ENCODE measurements at regions not wholly inside any gene's neighbourhood (a gene's known extent, or its start where the extent isn't known, plus 50 kb on each side); places are given as distances from the start of the nearest gene placed in this dataset.

DNA sequence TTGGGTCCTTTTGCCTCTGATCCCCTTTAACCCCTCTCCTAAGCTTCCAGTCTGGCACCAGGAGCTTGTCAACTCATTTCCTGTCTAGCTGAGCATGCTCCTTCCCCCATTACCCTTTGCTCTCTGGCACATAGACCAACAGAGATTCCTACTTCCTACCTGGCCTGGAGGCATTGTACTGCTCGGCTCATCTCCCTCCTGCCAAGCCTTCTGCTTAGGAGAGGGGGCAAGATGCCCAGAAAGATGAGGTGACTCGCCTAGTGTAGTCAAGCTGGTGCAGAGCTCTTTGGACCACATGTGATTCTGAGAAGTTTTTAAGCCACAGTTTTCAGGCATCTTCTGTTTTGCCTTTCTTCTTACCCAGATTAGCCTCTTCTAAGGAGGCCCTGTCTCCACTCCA lies 95.4 kb downstream of the ZNF621 start:
- no peak overlapping the region for H3K4me3 Mint-ChIP-seq
- Histone ChIP-seq H3K9ac (no peak overlapping the region), H4K20me1 (ENCODE audit: low read depth) (no peaks in the 10 kb centered on the region), H2AFZ (replicated peaks) (no peak overlapping the region), H3K4me2 (no peak overlapping the region), H3K27ac (no peak overlapping the region), H3K4me3 (no peak overlapping the region), H3K4me1 (peaks cover 24% of the 10 kb centered on the region), H3K79me2 (ENCODE audit: low read depth) (no peaks in the 10 kb centered on the region), H3K9me3 (ENCODE audit: low read depth) (no peaks in the 10 kb centered on the region), H3K27me3 (no peaks in the 10 kb centered on the region), H3F3A (ENCODE audit: low read depth) (peaks cover 8% of the 10 kb centered on the region), H3K36me3 (no peaks in the 10 kb centered on the region)
- H3K9me3 Mint-ChIP-seq = no peaks in the 10 kb centered on the region
- TF ChIP-seq EZH2phosphoT487 (IDR thresholded peaks at IDR 0.05) = no peak
- TF ChIP-seq, protein P1, sequence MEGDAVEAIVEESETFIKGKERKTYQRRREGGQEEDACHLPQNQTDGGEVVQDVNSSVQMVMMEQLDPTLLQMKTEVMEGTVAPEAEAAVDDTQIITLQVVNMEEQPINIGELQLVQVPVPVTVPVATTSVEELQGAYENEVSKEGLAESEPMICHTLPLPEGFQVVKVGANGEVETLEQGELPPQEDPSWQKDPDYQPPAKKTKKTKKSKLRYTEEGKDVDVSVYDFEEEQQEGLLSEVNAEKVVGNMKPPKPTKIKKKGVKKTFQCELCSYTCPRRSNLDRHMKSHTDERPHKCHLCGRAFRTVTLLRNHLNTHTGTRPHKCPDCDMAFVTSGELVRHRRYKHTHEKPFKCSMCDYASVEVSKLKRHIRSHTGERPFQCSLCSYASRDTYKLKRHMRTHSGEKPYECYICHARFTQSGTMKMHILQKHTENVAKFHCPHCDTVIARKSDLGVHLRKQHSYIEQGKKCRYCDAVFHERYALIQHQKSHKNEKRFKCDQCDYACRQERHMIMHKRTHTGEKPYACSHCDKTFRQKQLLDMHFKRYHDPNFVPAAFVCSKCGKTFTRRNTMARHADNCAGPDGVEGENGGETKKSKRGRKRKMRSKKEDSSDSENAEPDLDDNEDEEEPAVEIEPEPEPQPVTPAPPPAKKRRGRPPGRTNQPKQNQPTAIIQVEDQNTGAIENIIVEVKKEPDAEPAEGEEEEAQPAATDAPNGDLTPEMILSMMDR (IDR thresholded peaks at IDR 0.05) = no peak
- no peak for TF ChIP-seq EZH2 (IDR thresholded peaks at IDR 0.05)
- no peaks in the 10 kb centered on the region for H3K36me3 Mint-ChIP-seq
- H3K27ac Mint-ChIP-seq = no peak overlapping the region
- no peak for DNase-seq (ENCODE audit: low spot score)
- peaks cover 24% of the 10 kb centered on the region for H3K4me1 Mint-ChIP-seq
- peaks cover 7% of the 10 kb centered on the region for H3K27me3 Mint-ChIP-seq (ENCODE audit: insufficient read depth, low read depth)

DNA sequence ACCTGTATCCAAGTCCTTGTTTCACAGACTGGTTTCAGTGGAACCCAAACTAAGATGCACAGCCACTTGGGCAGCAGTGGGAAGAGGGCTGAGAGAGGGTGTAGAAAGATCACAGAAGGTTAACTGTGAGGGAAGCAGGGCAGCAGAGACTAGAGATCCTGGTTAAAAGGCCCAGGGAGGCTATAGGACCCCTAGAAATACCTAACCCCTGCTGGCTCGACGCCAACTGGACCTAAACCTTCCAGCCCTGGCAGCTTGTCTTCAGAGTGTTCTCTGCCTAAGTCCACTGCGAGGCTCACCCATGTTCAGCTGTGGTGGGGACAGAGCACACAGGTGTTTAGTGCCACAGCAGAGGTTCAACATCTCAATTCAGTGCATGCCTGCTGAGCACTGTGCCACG lies 96.5 kb downstream of the ZNF621 start:
- peaks cover 14% of the 10 kb centered on the region for H3K4me1 Mint-ChIP-seq
- H3K4me3 ChIP-seq = no peak overlapping the region
- no peaks in the 10 kb centered on the region for H4K20me1 ChIP-seq (ENCODE audit: low read depth)
- H3K4me2 ChIP-seq = no peak overlapping the region
- H3K4me1 ChIP-seq = peaks cover 14% of the 10 kb centered on the region
- no peak for DNase-seq (ENCODE audit: low spot score)
- H3K27me3 Mint-ChIP-seq (ENCODE audit: insufficient read depth, low read depth) = peaks cover 7% of the 10 kb centered on the region
- no peak for TF ChIP-seq EZH2 (IDR thresholded peaks at IDR 0.05)
- TF ChIP-seq, protein P1 (IDR thresholded peaks at IDR 0.05) = no peak
- no peak for TF ChIP-seq EZH2phosphoT487 (IDR thresholded peaks at IDR 0.05)
- no peak overlapping the region for H3K4me3 Mint-ChIP-seq
- no peaks in the 10 kb centered on the region for H3K36me3 ChIP-seq
- H3K36me3 Mint-ChIP-seq = no peaks in the 10 kb centered on the region
- no peak overlapping the region for H3K9ac ChIP-seq
- no peak overlapping the region for H3K27ac Mint-ChIP-seq
- no peaks in the 10 kb centered on the region for H3K9me3 ChIP-seq (ENCODE audit: low read depth)
- H2AFZ ChIP-seq (replicated peaks) = no peak overlapping the region
- H3K27me3 ChIP-seq = no peaks in the 10 kb centered on the region
- H3F3A ChIP-seq (ENCODE audit: low read depth) = peaks cover 7% of the 10 kb centered on the region
- no peak overlapping the region for H3K27ac ChIP-seq
- H3K9me3 Mint-ChIP-seq = no peaks in the 10 kb centered on the region
- H3K79me2 ChIP-seq (ENCODE audit: low read depth) = no peaks in the 10 kb centered on the region

DNA sequence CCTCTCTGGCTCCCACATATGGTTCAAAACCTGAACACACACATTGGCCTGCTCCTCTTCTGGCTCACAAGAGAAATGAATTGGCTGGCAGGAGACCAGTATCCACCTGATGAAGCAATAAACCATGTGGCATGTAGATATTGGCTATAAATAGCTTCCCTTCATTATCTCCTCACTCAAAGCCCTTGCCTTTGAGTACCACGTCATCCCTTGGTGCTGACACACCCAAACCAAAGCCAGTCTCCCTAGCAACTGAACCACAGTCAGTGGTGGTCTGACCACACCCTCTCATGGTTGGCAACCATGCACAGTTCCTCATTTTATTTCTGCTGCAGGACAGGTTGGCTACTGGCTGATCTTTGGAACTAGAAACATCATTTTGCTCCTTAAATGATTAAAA lies 98.8 kb downstream of the ZNF621 start:
- H3K27ac Mint-ChIP-seq = no peak overlapping the region
- TF ChIP-seq, protein P1 (IDR thresholded peaks at IDR 0.05) = no peak
- TF ChIP-seq EZH2phosphoT487 (IDR thresholded peaks at IDR 0.05) = no peak
- TF ChIP-seq EZH2 (IDR thresholded peaks at IDR 0.05) = no peak

More for the DNA sequence above, 98.8 kb downstream of the ZNF621 start:
- Histone ChIP-seq H3K9me3 (ENCODE audit: low read depth) (no peaks in the 10 kb centered on the region), H3K79me2 (ENCODE audit: low read depth) (no peaks in the 10 kb centered on the region), H3F3A (ENCODE audit: low read depth) (no peaks in the 10 kb centered on the region), H3K27me3 (no peaks in the 10 kb centered on the region), H3K9ac (no peak overlapping the region), H3K4me1 (no peaks in the 10 kb centered on the region), H2AFZ (replicated peaks) (no peak overlapping the region), H4K20me1 (ENCODE audit: low read depth) (no peaks in the 10 kb centered on the region), H3K36me3 (no peaks in the 10 kb centered on the region), H3K4me3 (no peak overlapping the region), H3K27ac (no peak overlapping the region), H3K4me2 (no peak overlapping the region)
- peaks cover 3% of the 10 kb centered on the region for H3K4me1 Mint-ChIP-seq
- H3K9me3 Mint-ChIP-seq = peaks cover 3% of the 10 kb centered on the region
- DNase-seq (ENCODE audit: low spot score) = no peak
- no peaks in the 10 kb centered on the region for H3K36me3 Mint-ChIP-seq
- H3K27me3 Mint-ChIP-seq (ENCODE audit: insufficient read depth, low read depth) = peaks cover 4% of the 10 kb centered on the region
- H3K4me3 Mint-ChIP-seq = no peak overlapping the region

All from neural progenitor cell (in vitro differentiated cells).